ENCODE measurements at regions not wholly inside any gene's neighbourhood (a gene's known extent, or its start where the extent isn't known, plus 50 kb on each side); places are given as distances from the start of the nearest gene placed in this dataset.
A peak's percentile ranks its signal among the peaks of the same experiment; 100 is the strongest.

- Histone ChIP-seq H2BK15ac (ENCODE audit: low read depth, low read length) (peak overlapping the region; percentile 60; the same call in 2 of the 3 replicates), H3K4me2 (ENCODE audit: low read depth, low read length) (peak overlapping the region; percentile 59), H3K27me3 (ENCODE audit: control insufficient read depth, insufficient read depth, low read length) (no peaks in the 10 kb centered on the region), H3K23ac (ENCODE audit: low read depth, low read length) (peak overlapping the region; percentile 96), H2AK5ac (ENCODE audit: low read depth, low read length) (peak overlapping the region; percentile 89; the same call in 1 of the 2 replicates), H4K8ac (ENCODE audit: low read depth in 2 of 2, low read length in 2 of 2) (peak overlapping the region; percentile 50 to 94), H3K9ac (ENCODE audit: low read depth, low read length) (peak overlapping the region; percentile 65; the same call in 1 of the 2 replicates), H3K4me3 (ENCODE audit: insufficient read depth, low read depth, low read length) (no peak overlapping the region), H2BK120ac (ENCODE audit: low read depth, low read length) (peak overlapping the region; percentile 98), H2AFZ (replicated peaks; ENCODE audit: low read length, poor library complexity) (peak overlapping the region; percentile 91), H3K9me3 (ENCODE audit: control insufficient read depth, insufficient read depth, low read length) (peaks cover 6% of the 10 kb centered on the region), H3K79me1 (ENCODE audit: low read depth in 1 of 2, low read length in 2 of 2) (no peaks in the 10 kb centered on the region), H3K56ac (ENCODE audit: extremely low read depth, insufficient read depth, low read length) (peak overlapping the region; percentile 53; the same call in 1 of the 2 replicates), H3K18ac (ENCODE audit: low read depth, low read length) (peak overlapping the region; percentile 78), H4K5ac (ENCODE audit: low read depth, low read length) (peak overlapping the region; percentile 76), H2BK5ac (ENCODE audit: low read depth, low read length, poor library complexity, severe bottlenecking) (peak overlapping the region; percentile 91), H3K4ac (ENCODE audit: low read depth, low read length) (peak overlapping the region; percentile 96), H2AK9ac (replicated peaks; ENCODE audit: low read depth, low read length, poor library complexity) (peak overlapping the region; percentile 71), H3K36me3 (ENCODE audit: control insufficient read depth, insufficient read depth, low read length) (no peaks in the 10 kb centered on the region), H3K4me1 (ENCODE audit: control insufficient read depth, insufficient read depth, low read length) (peaks cover 15% of the 10 kb centered on the region), H3K27ac (ENCODE audit: insufficient read depth, low read length) (peak overlapping the region; percentile 91), H2BK20ac (ENCODE audit: low read depth, low read length) (peak overlapping the region; percentile 90), H3K9me1 (ENCODE audit: insufficient read depth, low read length) (peaks cover 19% of the 10 kb centered on the region), H4K91ac (ENCODE audit: insufficient read depth, low read depth, low read length) (peak overlapping the region; percentile 89), H4K20me1 (ENCODE audit: insufficient read depth, low read length) (no peaks in the 10 kb centered on the region), H3K14ac (replicated peaks; ENCODE audit: low read depth, low read length) (peak overlapping the region; percentile 94)
- intact Hi-C loops (cut with micrococcal nuclease): no loop called here
- no TSS peak for BruUV-seq (replicated peaks)
- ATAC-seq (ENCODE audit: low read depth) (peak; percentile 95), DNase-seq (peak; percentile 83)
- CTCF ChIA-PET: interaction anchor here (0.9 kb wide), 1 partner anchor 8 kb away, joined by 3 read pairs; no protein-coding TSS in a partner anchor
- in situ Hi-C loops (cut with MboI; ENCODE audit: low sequenced_read_pairs): no loop called here
- 70% methylated on average over 1 of the region's 7 CpGs; no CpG with 5 or more reads in 1 of the 2 experiments for WGBS, 2 experiments (ENCODE audit: extremely low coverage in 2 of 2, insufficient read length in 1 of 2)
- dilution Hi-C loops (cut with HindIII; ENCODE audit: low sequenced_read_pairs, unreplicated experiment): no loop called here
- POLR2A ChIA-PET (ENCODE audit: unreplicated experiment): no interaction called here
- TF ChIP-seq FOS (IDR thresholded peaks at IDR 0.05; ENCODE audit: low read depth, low read length) (no peak), CHD1 (IDR thresholded peaks at IDR 0.05; ENCODE audit: low read depth, low read length) (no peak), POLR2A (IDR thresholded peaks at IDR 0.05; ENCODE audit: low read depth, low read length) (no peak), MXI1 (IDR thresholded peaks at IDR 0.05; ENCODE audit: borderline replicate concordance, low read depth, low read length) (no peak), ELK1 (IDR thresholded peaks at IDR 0.05; ENCODE audit: borderline replicate concordance, low read depth, low read length) (no peak), CEBPB (IDR thresholded peaks at IDR 0.05; ENCODE audit: low read depth, low read length) (no peak), RAD21 (IDR thresholded peaks at IDR 0.05; ENCODE audit: low read length) (no peak), MAFK (IDR thresholded peaks at IDR 0.05; ENCODE audit: low read depth, low read length) (no peak), SMC3 (IDR thresholded peaks at IDR 0.05; ENCODE audit: low read depth, low read length) (no peak), BHLHE40 (IDR thresholded peaks at IDR 0.05; ENCODE audit: low read depth, low read length) (no peak), CTCF (conservative IDR thresholded peaks at IDR 0.05; ENCODE audit: low read depth, low read length) (no peak), RCOR1 (IDR thresholded peaks at IDR 0.05; ENCODE audit: insufficient replicate concordance, low read length) (no peak), MAZ (IDR thresholded peaks at IDR 0.05; ENCODE audit: borderline replicate concordance, low read depth, low read length) (no peak), NFE2L2 (IDR thresholded peaks at IDR 0.05; ENCODE audit: low read depth, low read length) (no peak)
- TF ChIP-seq, protein P1, sequence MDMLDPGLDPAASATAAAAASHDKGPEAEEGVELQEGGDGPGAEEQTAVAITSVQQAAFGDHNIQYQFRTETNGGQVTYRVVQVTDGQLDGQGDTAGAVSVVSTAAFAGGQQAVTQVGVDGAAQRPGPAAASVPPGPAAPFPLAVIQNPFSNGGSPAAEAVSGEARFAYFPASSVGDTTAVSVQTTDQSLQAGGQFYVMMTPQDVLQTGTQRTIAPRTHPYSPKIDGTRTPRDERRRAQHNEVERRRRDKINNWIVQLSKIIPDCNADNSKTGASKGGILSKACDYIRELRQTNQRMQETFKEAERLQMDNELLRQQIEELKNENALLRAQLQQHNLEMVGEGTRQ (IDR thresholded peaks at IDR 0.05; ENCODE audit: low read depth, low read length): no peak
Measured at GRCh38 chr21:39029086-39029755, 154.0 kb downstream of the PSMG1 start.
